Skeletal muscle satellite cell (primary cell): ENCODE measurements at regions not wholly inside any gene's neighbourhood (a gene's known extent, or its start where the extent isn't known, plus 50 kb on each side); places are given as distances from the start of the nearest gene placed in this dataset.

Source experiments
- H3K27me3 ChIP-seq: 2 replicates; pipeline ENCODE4 v1.7.0; 2013; ENCODE audit warnings: low read length; ENCODE audit not compliant: control insufficient read depth, insufficient read depth
- H3K36me3 ChIP-seq: 2 replicates; pipeline ENCODE4 v1.7.0; 2013; ENCODE audit warnings: mild to moderate bottlenecking, control low read depth, low read length; ENCODE audit not compliant: insufficient read depth
- H3K4me1 ChIP-seq: 2 replicates; pipeline ENCODE4 v1.7.0; 2013; ENCODE audit warnings: low read length; ENCODE audit not compliant: control insufficient read depth, insufficient read depth
- H3K4me2 ChIP-seq: 2 replicates; pipeline ENCODE4 v1.7.0; 2013; ENCODE audit warnings: mild to moderate bottlenecking, low read length
- H3K4me3 ChIP-seq: 2 replicates; pipeline ENCODE4 v1.7.0; 2013; ENCODE audit warnings: low read length
- H3K9ac ChIP-seq: 2 replicates; pipeline ENCODE4 v1.7.0; 2013; ENCODE audit warnings: mild to moderate bottlenecking, low read depth, low read length, moderate library complexity
- H3K9me3 ChIP-seq: replicated peaks from 2 replicates; pipeline ENCODE4 v1.7.0; 2013; ENCODE audit warnings: mild to moderate bottlenecking, control low read depth, low read length

DNA sequence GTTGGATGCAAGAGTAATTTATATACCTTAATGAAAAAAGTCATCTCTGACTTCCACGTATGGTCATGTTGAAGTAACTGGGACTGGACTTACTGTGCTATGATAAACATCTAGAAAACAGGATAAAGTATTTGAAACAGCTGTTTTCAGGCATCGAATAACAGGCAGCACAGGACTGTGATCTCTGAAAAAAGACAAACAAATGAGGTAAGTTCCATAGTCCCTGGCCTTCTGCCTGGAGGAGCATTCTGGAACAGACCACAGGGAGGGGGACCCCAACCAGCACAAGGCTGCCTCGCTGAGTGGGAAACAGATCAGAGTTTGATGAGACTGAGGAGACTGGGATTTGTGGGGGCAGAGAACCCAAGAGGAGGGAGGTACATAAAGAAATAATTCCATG is 89.1 kb upstream of the HABP2 start:
- Histone ChIP-seq H3K4me2 (no peak overlapping the region), H3K4me3 (no peak overlapping the region), H3K27me3 (no peaks in the 10 kb centered on the region), H3K9ac (no peak overlapping the region), H3K36me3 (no peaks in the 10 kb centered on the region), H3K4me1 (no peaks in the 10 kb centered on the region), H3K9me3 (no peaks in the 10 kb centered on the region)

DNA sequence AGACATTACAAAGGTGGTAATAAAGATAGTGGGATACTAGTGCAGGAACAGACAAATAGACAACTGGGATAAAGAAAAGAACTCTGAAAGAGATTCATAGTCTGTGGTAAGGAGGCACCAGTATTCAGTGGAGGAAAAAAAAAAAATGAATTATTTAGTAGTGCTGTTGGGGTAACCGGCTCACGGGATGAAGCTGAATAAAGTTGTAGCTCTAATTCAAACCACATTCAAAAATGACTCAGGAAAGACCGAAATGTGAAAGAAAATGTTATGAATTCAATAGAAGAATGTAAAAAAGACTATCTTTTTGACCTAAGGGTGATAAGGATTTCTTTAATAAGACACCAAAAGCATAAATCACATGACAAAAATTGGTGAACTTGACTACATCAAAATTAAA is 83.1 kb upstream of the HABP2 start:
- no peaks in the 10 kb centered on the region for H3K36me3 ChIP-seq
- H3K9me3 ChIP-seq = no peaks in the 10 kb centered on the region
- no peak overlapping the region for H3K4me3 ChIP-seq
- H3K27me3 ChIP-seq = no peaks in the 10 kb centered on the region
- no peak overlapping the region for H3K4me2 ChIP-seq
- H3K4me1 ChIP-seq = no peaks in the 10 kb centered on the region
- H3K9ac ChIP-seq = no peak overlapping the region

DNA sequence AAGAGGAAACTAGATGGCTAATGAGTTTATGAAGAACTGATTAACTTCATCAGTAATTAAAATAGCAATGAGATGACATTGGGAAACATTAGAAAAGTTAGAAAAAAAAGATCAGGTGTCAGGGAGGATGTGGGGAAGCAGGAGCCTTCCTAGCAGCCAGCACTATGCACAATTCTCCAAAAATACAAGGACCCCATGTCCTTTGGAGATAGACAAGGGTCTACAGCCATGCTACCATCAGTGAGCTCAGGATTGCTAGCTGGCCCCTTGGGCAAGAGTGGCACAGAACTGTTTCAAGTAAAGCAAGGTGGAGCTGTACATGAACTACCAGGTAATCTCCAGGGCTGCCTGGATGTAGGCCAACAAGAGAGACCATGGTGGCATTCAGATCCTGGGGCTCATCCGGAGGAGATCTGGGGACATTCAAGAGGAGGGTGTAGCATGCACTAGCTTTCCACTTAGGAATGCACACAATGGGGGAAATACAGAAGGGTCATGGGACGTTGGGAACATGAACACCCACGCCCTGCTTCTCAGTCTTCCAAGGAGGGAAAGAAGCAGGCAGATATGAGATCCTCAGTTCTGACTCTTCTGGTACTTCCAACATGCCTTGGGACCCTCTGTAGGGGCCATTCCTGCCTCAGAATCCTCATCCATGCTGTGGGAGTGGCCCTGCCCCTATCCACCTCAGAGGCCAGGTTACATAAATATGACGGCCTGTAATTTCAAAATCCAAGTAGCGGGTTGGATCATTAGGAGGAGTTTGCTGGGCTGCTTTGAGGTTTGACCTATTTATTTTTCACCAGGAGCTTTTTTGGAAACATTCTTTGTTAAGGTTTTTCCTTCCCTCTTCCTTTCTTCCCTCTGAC is 82.2 kb upstream of the HABP2 start:
- Histone ChIP-seq H3K4me1 (no peaks in the 10 kb centered on the region), H3K4me3 (no peak overlapping the region), H3K36me3 (no peaks in the 10 kb centered on the region), H3K9ac (no peak overlapping the region), H3K4me2 (no peak overlapping the region), H3K9me3 (no peaks in the 10 kb centered on the region), H3K27me3 (no peaks in the 10 kb centered on the region)

DNA sequence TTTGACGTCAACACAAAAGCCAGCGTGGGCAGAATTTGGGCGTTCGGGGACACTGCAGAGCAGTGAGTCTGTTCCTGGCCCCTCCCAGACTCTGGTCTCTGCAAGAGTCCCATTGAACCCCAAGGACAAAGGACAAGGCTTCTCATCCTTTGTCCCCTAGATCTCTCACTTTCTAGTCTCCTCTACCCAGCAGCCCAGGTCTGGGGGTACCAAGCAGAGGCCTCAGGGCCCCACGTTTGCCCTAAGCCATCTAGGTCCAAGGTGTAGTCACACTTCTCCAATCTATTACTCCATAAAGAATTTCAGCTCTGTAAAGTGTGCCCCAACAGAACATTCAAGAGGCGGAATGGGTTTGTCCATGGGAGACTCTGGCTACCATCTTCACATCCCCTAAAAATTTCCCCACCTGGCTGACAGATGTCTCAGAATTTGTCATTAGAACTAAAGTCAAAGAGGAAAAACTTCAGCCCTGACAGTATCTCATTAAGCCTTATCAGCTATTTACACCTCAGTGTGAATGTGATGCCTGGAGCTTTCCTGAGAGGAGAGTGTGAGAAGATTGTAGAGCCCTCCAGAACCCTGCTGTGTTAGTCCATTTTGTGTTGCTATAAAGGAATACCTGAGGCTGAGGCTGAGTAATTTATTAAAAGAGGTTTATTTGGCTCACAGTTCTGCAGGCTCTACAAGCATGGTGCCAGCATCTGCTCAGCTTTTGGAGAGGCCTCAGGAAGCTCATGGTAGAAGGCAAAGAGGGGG is 81.4 kb upstream of the HABP2 start:
- Histone ChIP-seq H3K36me3 (no peaks in the 10 kb centered on the region), H3K4me1 (no peaks in the 10 kb centered on the region), H3K9me3 (no peaks in the 10 kb centered on the region), H3K9ac (no peak overlapping the region), H3K27me3 (no peaks in the 10 kb centered on the region), H3K4me3 (no peak overlapping the region), H3K4me2 (no peak overlapping the region)

DNA sequence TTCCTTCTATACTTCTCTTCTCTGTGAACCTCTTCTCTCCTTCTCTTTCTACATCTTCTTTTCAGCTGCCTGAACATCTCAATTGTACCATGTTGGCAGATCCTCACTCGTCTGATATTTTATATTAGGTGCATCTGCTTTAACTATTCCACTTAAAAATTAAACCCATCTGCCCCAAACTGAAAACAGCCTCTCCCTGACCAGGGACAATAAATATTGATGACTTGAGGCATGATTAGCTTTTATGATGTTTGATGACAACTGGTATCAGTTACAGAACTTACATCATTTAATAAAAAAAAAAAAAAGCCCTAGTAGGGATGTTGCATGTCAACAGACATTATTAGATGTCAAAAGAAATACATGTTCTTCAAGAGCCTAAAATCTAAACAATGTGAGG is 79.8 kb upstream of the HABP2 start:
- H3K9ac ChIP-seq = no peak overlapping the region
- H3K4me2 ChIP-seq = no peak overlapping the region
- no peaks in the 10 kb centered on the region for H3K27me3 ChIP-seq
- H3K4me3 ChIP-seq = no peak overlapping the region
- H3K9me3 ChIP-seq = no peaks in the 10 kb centered on the region
- no peaks in the 10 kb centered on the region for H3K36me3 ChIP-seq
- no peaks in the 10 kb centered on the region for H3K4me1 ChIP-seq

DNA sequence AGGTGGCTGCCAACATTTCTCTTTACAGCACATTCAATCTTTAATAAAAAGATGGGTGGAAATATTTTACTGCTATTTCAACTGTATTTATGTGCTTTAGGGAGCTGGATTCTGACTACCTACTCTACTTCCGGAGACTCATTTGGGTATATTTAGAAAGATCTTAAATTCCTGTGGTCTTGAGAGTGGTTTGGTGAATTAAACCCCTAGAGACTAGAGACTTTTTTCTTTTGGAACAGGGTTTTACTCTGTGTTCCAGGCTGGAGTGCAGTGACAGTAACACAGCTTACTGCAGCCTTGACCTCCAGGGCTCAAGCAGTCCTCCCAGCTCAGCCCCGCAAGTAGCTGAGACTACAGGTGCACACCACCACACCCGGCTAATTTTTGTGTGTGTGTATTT is 79.0 kb upstream of the HABP2 start:
- no peaks in the 10 kb centered on the region for H3K36me3 ChIP-seq
- no peak overlapping the region for H3K4me2 ChIP-seq
- no peaks in the 10 kb centered on the region for H3K9me3 ChIP-seq
- H3K27me3 ChIP-seq = no peaks in the 10 kb centered on the region
- no peak overlapping the region for H3K4me3 ChIP-seq
- no peak overlapping the region for H3K9ac ChIP-seq
- H3K4me1 ChIP-seq = no peaks in the 10 kb centered on the region

DNA sequence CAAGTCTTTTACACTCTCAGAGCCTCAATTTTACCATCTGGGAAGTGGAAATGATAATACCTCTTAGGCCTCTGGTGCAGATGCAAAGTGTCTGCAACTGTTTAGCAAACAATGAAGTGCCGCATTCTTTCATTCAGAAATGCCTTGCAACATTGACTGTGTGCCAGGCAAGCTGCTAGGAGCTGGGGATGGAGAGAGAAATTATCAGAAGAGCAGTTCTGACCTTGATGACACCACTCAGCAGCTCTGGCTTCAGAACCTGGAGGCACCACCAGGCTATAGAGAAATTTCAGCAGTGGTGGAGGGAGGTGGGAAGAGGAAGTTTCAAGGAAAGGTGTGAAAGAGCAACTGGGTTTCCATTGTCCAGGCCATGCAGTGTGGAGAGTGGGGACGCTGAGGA is 78.1 kb upstream of the HABP2 start:
- Histone ChIP-seq H3K4me3 (no peak overlapping the region), H3K27me3 (no peaks in the 10 kb centered on the region)

DNA sequence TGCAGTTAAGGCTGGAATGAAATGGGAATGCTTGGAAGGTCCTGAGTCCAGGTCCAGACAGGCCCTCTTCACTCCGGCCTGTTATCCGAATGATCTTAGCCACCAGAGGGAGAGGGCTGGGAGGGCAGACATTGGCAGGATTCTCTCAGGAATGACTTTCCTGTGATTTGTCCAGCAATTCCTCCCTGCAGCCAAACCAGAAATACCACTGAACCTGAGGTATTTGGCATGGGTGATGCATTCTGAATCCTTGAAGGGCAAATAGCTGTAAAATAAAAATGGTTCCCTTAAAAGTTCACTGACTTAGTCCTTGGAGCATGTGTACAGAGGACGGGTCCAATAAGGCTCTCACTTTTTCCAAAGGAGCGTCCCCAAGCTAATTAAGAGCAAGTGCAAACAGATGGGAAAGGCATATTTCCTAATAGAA is 77.5 kb upstream of the HABP2 start:
- H3K27me3 ChIP-seq = no peaks in the 10 kb centered on the region
- H3K4me2 ChIP-seq = no peak overlapping the region
- H3K4me1 ChIP-seq = no peaks in the 10 kb centered on the region
- H3K36me3 ChIP-seq = no peaks in the 10 kb centered on the region
- no peak overlapping the region for H3K4me3 ChIP-seq
- no peak overlapping the region for H3K9ac ChIP-seq
- no peaks in the 10 kb centered on the region for H3K9me3 ChIP-seq

More for the DNA sequence above, 78.1 kb upstream of the HABP2 start:
- Histone ChIP-seq H3K4me1 (no peaks in the 10 kb centered on the region), H3K4me2 (no peak overlapping the region), H3K9ac (no peak overlapping the region), H3K9me3 (no peaks in the 10 kb centered on the region), H3K36me3 (no peaks in the 10 kb centered on the region)

DNA sequence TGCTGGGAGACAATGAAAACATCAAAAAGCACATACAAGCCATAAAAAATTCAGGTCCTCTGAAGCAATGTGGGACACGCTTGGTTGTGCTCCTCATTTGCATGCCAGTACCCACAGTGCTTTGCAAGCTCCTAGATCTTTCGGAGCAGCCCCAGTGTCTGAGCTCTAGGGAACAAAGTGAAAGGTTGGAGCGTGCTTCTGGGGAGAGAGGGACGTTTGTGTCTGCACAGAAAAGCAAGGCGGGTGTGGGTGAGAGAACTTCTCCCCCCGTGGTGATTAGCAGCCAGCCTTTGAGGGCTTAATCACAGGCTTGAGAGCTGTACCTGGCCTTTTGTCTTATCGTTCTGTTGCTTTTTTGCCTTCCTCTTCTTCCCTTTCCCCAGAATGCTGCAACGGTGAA is 76.7 kb upstream of the HABP2 start:
- no peak overlapping the region for H3K4me3 ChIP-seq
- H3K27me3 ChIP-seq = no peaks in the 10 kb centered on the region

DNA sequence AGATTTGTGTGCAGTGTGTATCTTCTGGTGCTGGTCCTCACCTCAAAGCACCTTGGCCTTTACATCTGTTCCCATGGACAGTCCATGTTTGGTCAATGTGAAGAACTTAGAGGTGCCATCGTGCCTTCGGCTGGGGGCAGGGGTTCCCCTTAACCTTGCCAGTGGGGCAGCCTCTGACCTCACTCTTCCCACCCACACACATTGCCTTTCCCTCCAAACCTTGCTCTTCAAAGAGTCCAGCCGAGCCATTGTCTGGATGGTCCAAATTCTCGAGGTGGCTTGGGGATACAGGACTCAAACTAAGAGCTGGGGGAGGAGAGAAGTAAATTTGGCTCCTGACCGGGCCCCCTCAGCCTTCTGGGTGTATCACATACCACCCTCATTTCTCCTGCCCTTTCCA is 76.2 kb upstream of the HABP2 start:
- Histone ChIP-seq H3K4me1 (no peaks in the 10 kb centered on the region), H3K4me2 (no peak overlapping the region), H3K27me3 (no peaks in the 10 kb centered on the region), H3K9ac (no peak overlapping the region), H3K36me3 (no peaks in the 10 kb centered on the region), H3K9me3 (no peaks in the 10 kb centered on the region), H3K4me3 (no peak overlapping the region)

More for the DNA sequence above, 76.7 kb upstream of the HABP2 start:
- Histone ChIP-seq H3K4me2 (no peak overlapping the region), H3K36me3 (no peaks in the 10 kb centered on the region), H3K9me3 (no peaks in the 10 kb centered on the region), H3K4me1 (no peaks in the 10 kb centered on the region), H3K9ac (no peak overlapping the region)

DNA sequence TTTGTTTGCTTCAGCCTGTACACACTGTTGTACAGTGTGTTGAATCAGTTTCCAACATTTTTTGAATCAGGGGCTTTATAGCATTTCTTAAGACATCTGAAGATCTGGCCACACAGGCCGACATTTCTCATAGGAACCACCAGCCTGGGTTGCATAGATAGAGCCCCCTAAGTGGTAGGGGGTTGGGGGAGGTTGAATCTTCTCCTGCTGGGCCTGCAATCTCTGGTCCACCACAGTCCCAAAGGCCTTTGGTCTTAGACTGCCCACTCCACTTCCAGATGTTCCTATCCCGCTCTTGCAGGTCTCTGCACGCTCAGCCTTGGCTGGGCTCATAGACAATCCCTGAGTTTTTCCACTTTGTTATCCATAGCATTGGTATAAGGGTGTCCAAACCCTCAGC is 75.4 kb upstream of the HABP2 start:
- no peaks in the 10 kb centered on the region for H3K9me3 ChIP-seq
- no peak overlapping the region for H3K4me3 ChIP-seq
- no peak overlapping the region for H3K9ac ChIP-seq
- H3K27me3 ChIP-seq = no peaks in the 10 kb centered on the region
- no peak overlapping the region for H3K4me2 ChIP-seq
- H3K4me1 ChIP-seq = no peaks in the 10 kb centered on the region
- no peaks in the 10 kb centered on the region for H3K36me3 ChIP-seq
